Pancreas (tissue), 10 donors: ENCODE measurements at regions not wholly inside any gene's neighbourhood (a gene's known extent, or its start where the extent isn't known, plus 50 kb on each side); places are given as distances from the start of the nearest gene placed in this dataset.

Source experiments
- ATAC-seq, 4 donors: fragments of 200-7000 bp; cut with Tn5 transposase; one replicate each; pipeline versions ENCODE4 v1.8.0 to v1.9.1; 2020; ENCODE audit warnings: mild to moderate bottlenecking in 4 of 4, moderate library complexity in 4 of 4
- DNase-seq, 6 donors: peaks; one replicate each; pipeline ENCODE4 v3.0.0-alpha.2; 2020
- FAIRE-seq: peaks from 2 replicates; lab custom pipeline; 2012; peaks lifted over from hg19 to GRCh38; lab: Jason Lieb, UNC
- H3K27ac ChIP-seq, 4 donors: fragments of 200-600 bp; sonication (generic); 1 replicate in 3 of 4; 2 replicates in 1 of 4; pipeline versions ENCODE4 v1.5.0 to v1.8.0; 2020
- H3K27me3 ChIP-seq, 4 donors: fragments of 200-600 bp; one replicate each; pipeline ENCODE4 v1.8.0; 2021
- H3K36me3 ChIP-seq, 3 donors: fragments of 200-600 bp; sonication (generic) in 1 of 3; one replicate each; pipeline versions ENCODE4 v1.5.0 to v1.8.0; 2020 to 2021
- H3K4me1 ChIP-seq, 3 donors: fragments of 200-600 bp; one replicate each; pipeline ENCODE4 v1.8.0; 2021
- H3K4me3 ChIP-seq, 4 donors: fragments of 200-600 bp; sonication (generic) in 2 of 4; one replicate each; pipeline versions ENCODE4 v1.5.0 to v1.8.0; 2020 to 2021
- H3K9me3 ChIP-seq, 4 donors: fragments of 200-600 bp; one replicate each; pipeline ENCODE4 v1.8.0; 2021
- WGBS, 2 donors: extraction: QIAGEN DNeasy Blood & Tissue Kit; methylation state at CpG; one replicate each; pipeline ENCODE4 v1.1.7; 2013; 5-methylcytosine and 5-hydroxymethylcytosine counted together
- intact Hi-C, 3 donors: fragments of 100-400 bp; cut with DNase I; formaldehyde crosslinking; loops; one replicate each; pipeline versions ENCODE4 v1.11.1 to v1.14.2; 2022
- TF ChIP-seq, protein P1 (sequence below), 4 donors: fragments of 200-600 bp; sonication (generic) in 3 of 4; IDR thresholded peaks; one replicate each; pipeline versions ENCODE4 v1.5.0 to v1.8.0; 2021; ENCODE audit warnings: antibody characterized with exemption in 4 of 4
- donor health status: healthy with polysubstance abuse.
- donor health status: DM: no; HTN: no; CAD: no; lungs with moderate emphysema.
- donor health status: DM: no; HTN: no; CAD: no.
- donor health status: control.
- donor health status: control.
- donor health status: Bipolar disorder and iron deficiency.
- donor health status: DM: yes; HTN: yes; CAD: no.
- donor health status: DM: no; HTN: no; CAD: no.
- donor health status: DM: no; HTN: no; CAD: no.
- donor health status: DM: yes; HTN: yes; CAD: no.

DNA sequence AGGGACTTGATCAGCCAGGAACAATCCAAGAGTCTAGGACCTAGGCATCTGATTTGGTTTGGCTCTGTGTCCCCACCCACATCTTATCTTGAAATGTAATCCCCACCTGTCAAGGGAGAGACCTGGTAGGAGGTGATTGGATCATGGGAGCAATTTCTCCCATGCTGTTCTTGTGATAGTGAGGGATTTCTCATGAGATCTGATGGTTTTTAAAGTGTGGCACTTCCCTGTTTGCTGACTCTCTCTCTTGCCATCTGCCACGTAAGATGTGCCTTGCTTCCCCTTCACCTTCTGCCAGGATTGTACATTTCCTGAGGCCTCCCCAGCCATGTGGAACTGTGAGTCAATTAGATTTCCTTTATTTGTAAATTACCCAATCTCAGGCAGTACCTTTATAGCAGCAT, 201.7 kb upstream of the ACTBL2 start:
- intact Hi-C loops, result no loop called here
- ATAC-seq, result no peak
- no peak overlapping the region for H3K4me3 ChIP-seq

DNA sequence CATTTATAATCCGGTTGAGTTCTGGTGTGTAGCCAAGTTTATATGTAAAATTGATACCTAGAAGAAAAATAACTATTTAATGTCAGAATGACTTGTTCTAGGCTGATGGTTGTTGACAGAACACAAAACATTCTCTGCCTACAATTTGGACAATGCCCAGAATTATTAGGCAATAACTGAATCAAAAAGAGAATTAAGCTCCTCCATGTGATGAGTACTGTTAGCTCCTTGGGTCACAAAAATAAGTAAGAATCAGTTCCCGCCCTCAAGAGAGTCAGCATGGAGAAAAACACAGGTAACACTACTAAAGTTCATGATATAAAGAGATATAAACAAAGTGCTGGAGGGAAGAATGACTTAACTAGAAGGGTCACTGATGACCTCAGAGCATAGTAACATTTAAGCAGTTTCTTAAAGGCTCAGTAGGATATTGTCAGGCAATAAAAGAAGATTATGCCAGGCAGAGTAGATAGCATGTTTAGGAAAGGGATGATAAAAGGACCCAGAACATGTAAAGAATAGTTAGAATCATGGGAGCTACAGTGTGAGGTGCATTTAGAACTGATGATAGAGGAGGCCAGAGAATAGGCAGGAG, 200.5 kb upstream of the ACTBL2 start:
- Histone ChIP-seq H3K4me1 (no peaks in the 10 kb centered on the region), H3K4me3 (no peak overlapping the region), H3K27me3 (no peaks in the 10 kb centered on the region), H3K36me3 (no peaks in the 10 kb centered on the region), H3K9me3 (no peaks in the 10 kb centered on the region), H3K27ac (no peak overlapping the region)
- FAIRE-seq (no peak), ATAC-seq (no peak), DNase-seq (no peak)
- TF ChIP-seq, protein P1, sequence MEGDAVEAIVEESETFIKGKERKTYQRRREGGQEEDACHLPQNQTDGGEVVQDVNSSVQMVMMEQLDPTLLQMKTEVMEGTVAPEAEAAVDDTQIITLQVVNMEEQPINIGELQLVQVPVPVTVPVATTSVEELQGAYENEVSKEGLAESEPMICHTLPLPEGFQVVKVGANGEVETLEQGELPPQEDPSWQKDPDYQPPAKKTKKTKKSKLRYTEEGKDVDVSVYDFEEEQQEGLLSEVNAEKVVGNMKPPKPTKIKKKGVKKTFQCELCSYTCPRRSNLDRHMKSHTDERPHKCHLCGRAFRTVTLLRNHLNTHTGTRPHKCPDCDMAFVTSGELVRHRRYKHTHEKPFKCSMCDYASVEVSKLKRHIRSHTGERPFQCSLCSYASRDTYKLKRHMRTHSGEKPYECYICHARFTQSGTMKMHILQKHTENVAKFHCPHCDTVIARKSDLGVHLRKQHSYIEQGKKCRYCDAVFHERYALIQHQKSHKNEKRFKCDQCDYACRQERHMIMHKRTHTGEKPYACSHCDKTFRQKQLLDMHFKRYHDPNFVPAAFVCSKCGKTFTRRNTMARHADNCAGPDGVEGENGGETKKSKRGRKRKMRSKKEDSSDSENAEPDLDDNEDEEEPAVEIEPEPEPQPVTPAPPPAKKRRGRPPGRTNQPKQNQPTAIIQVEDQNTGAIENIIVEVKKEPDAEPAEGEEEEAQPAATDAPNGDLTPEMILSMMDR (IDR thresholded peaks at IDR 0.05), result no peak
- 56 to 57% methylated on average over 2 of the region's 2 CpGs for WGBS, 2 donors
- intact Hi-C loops, result no loop called here

More for the DNA sequence above, 201.7 kb upstream of the ACTBL2 start:
- no peak for FAIRE-seq
- WGBS, 2 donors, result 71 to 85% methylated on average over 1 of the region's 1 CpG
- Histone ChIP-seq H3K9me3 (no peaks in the 10 kb centered on the region), H3K4me1 (no peaks in the 10 kb centered on the region), H3K36me3 (no peaks in the 10 kb centered on the region), H3K27ac (no peak overlapping the region), H3K27me3 (no peaks in the 10 kb centered on the region)
- DNase-seq, result no peak
- TF ChIP-seq, protein P1 (IDR thresholded peaks at IDR 0.05), result no peak

DNA sequence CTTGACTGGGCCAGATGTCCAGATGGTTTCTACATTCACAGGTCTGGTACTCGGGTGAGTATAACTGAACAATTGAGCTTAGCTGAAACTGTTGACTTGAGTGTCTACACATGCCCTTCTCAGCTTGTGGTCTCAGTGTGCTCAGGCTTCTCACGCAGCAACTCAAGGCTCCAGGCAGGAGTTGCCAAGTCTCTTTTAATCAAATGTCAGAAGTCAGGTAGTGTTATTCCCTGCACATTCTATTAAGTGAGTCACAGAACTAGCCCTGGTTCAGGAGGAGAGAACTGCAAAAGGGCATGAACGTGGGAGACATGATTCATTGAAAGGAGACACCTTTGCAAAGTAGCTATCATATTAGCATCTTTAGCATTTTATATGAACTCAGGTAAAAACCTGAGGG, 199.3 kb upstream of the ACTBL2 start:
- no peaks in the 10 kb centered on the region for H3K4me1 ChIP-seq
- H3K36me3 ChIP-seq, result no peaks in the 10 kb centered on the region
- no peaks in the 10 kb centered on the region for H3K9me3 ChIP-seq
- ATAC-seq (no peak), FAIRE-seq (no peak), DNase-seq (no peak)
- H3K27ac ChIP-seq, result no peak overlapping the region
- 87 to 91% methylated on average over 3 of the region's 3 CpGs for WGBS, 2 donors
- H3K27me3 ChIP-seq, result no peaks in the 10 kb centered on the region
- no peak overlapping the region for H3K4me3 ChIP-seq
- intact Hi-C loops, result no loop called here
- TF ChIP-seq, protein P1 (IDR thresholded peaks at IDR 0.05), result no peak

DNA sequence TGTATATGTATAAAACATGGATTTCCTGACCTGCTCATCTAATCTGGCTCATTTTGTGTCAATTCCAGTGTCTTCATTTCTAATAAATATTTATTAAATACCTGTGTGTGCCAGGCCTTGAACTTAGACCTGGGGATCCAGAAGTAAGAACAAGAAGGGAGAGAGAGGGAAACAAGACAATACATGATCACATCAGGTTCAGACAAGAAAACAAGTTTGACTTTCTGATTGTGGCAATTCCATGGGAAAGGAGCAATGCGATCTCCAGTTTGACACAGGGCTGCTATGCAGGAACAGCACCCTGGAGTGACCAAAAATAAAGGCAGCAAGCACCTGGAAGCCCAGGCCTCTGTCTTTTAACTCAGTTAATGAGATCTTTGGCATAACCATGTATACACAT, 198.1 kb upstream of the ACTBL2 start:
- ATAC-seq (no peak), FAIRE-seq (no peak), DNase-seq (no peak)
- H3K4me1 ChIP-seq, result no peaks in the 10 kb centered on the region
- no peaks in the 10 kb centered on the region for H3K36me3 ChIP-seq
- no peak overlapping the region for H3K4me3 ChIP-seq
- WGBS, 2 donors, result 81 to 86% methylated on average over 1 of the region's 1 CpG
- H3K27me3 ChIP-seq, result no peaks in the 10 kb centered on the region
- H3K27ac ChIP-seq, result no peak overlapping the region
- H3K9me3 ChIP-seq, result no peaks in the 10 kb centered on the region
- TF ChIP-seq, protein P1 (IDR thresholded peaks at IDR 0.05), result no peak
- intact Hi-C loops, result no loop called here

DNA sequence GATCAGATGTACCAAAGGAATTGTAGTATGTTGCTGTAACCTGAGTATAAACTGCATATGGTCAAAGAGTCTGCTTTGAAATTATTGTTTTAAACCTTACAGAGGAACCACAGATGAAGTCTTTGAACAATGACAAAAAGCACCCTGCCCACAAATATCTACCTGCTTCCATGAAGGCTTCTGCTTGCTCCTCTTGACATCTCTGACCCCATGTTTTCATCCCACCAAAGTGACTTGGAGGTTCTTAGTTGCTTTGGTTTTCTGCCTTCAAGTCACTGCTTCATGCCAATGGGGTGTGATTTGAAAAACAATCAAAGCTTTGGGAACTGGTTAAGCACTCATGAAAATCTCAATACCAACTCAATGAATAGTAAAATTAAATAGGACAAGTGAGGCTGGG, 194.6 kb upstream of the ACTBL2 start:
- no peak overlapping the region for H3K4me3 ChIP-seq
- H3K4me1 ChIP-seq, result no peaks in the 10 kb centered on the region
- intact Hi-C loops, result no loop called here
- no peaks in the 10 kb centered on the region for H3K9me3 ChIP-seq
- no peak for FAIRE-seq
- ATAC-seq, result no peak
- no peaks in the 10 kb centered on the region for H3K27me3 ChIP-seq
- DNase-seq, result no peak
- TF ChIP-seq, protein P1 (IDR thresholded peaks at IDR 0.05), result no peak
- no peak overlapping the region for H3K27ac ChIP-seq
- H3K36me3 ChIP-seq, result no peaks in the 10 kb centered on the region
